ENCODE measurements at regions not wholly inside any gene's neighbourhood (a gene's known extent, or its start where the extent isn't known, plus 50 kb on each side); places are given as distances from the start of the nearest gene placed in this dataset.

- no TSS peak for BruUV-seq (replicated peaks)
- no peak for DNase-seq (ENCODE audit: low read depth, low spot score)
- ChIA-PET RAD21 (ENCODE audit: low non-redundant PET in 1 of 2, low total read pairs in 2 of 2, uncharacterized antibody in 2 of 2, unreplicated experiment in 2 of 2) (no interaction called here), CTCF (no interaction called here), POLR2A (no interaction called here)
- no peaks in the 10 kb centered on the region for H3K36me3 ChIP-seq (ENCODE audit: control insufficient read depth in 1 of 2, insufficient read depth in 2 of 2, low read length in 2 of 2)
- no peaks in the 10 kb centered on the region for H4K20me1 ChIP-seq (ENCODE audit: insufficient read depth)
- H3K9me2 ChIP-seq (ENCODE audit: insufficient read depth) = no peaks in the 10 kb centered on the region
- no peaks in the 10 kb centered on the region for H3K4me1 ChIP-seq (ENCODE audit: control insufficient read depth in 1 of 2, insufficient read depth in 2 of 2, low read length in 2 of 2)
- no peak for ATAC-seq
- no peak for TF ChIP-seq ATF3 (IDR thresholded peaks at IDR 0.05)
- no peak for TF ChIP-seq ELF1 (IDR thresholded peaks at IDR 0.05; ENCODE audit: borderline replicate concordance, low read depth)
- no peak for TF ChIP-seq EZH2phosphoT487 (IDR thresholded peaks at IDR 0.05; ENCODE audit: borderline replicate concordance)
- no peak for TF ChIP-seq CBX3 (IDR thresholded peaks at IDR 0.05; ENCODE audit: low read depth)
- no peak for TF ChIP-seq REST (IDR thresholded peaks at IDR 0.05; ENCODE audit: low read depth)
- TF ChIP-seq TCF7L2 (IDR thresholded peaks at IDR 0.05; ENCODE audit: borderline replicate concordance, extremely low read depth, insufficient read depth, insufficient read length) = no peak
- no peak for TF ChIP-seq SRF (IDR thresholded peaks at IDR 0.05; ENCODE audit: low read depth)
- TF ChIP-seq FOSL1 (IDR thresholded peaks at IDR 0.05; ENCODE audit: low read depth) = no peak
- TF ChIP-seq JUND (IDR thresholded peaks at IDR 0.05) = no peak
- TF ChIP-seq SP1 (IDR thresholded peaks at IDR 0.05; ENCODE audit: low read depth) = no peak
- no peak for TF ChIP-seq ZBTB33 (IDR thresholded peaks at IDR 0.05; ENCODE audit: extremely low read depth, insufficient replicate concordance, low read length)
- TF ChIP-seq MAX (IDR thresholded peaks at IDR 0.05) = no peak
- no peak for TF ChIP-seq POLR2AphosphoS5 (IDR thresholded peaks at IDR 0.05; ENCODE audit: low read depth, low read length)
- no peak for TF ChIP-seq RAD21 (IDR thresholded peaks at IDR 0.05; ENCODE audit: low read depth)
- TF ChIP-seq ZNF274 (IDR thresholded peaks at IDR 0.05; ENCODE audit: low read depth, low read length) = no peak
- no peak for TF ChIP-seq CEBPB (IDR thresholded peaks at IDR 0.05; ENCODE audit: low read depth)
- no peak for TF ChIP-seq EGR1 (IDR thresholded peaks at IDR 0.05; ENCODE audit: low read depth)
- TF ChIP-seq YY1 (IDR thresholded peaks at IDR 0.05; ENCODE audit: extremely low read depth, insufficient replicate concordance, low read depth, low read length) = no peak
- TF ChIP-seq ZFX (IDR thresholded peaks at IDR 0.05) = no peak
- TF ChIP-seq EZH2 (IDR thresholded peaks at IDR 0.05) = no peak; the same call in 1 of the 2 replicates
- intact Hi-C loops (cut with micrococcal nuclease) = no loop called here
- H3K4me2 ChIP-seq (ENCODE audit: low read length) = no peak overlapping the region
- no peak overlapping the region for H3K27ac ChIP-seq (ENCODE audit: low read depth, low read length)
- H3K9ac ChIP-seq (ENCODE audit: low read length) = no peak overlapping the region
- no peaks in the 10 kb centered on the region for H3K79me2 ChIP-seq (ENCODE audit: insufficient read depth, low read length)
- H3K9me3 ChIP-seq (ENCODE audit: control insufficient read depth in 1 of 2, insufficient read depth in 1 of 2, low read depth in 1 of 2, low read length in 2 of 2) = no peaks in the 10 kb centered on the region
- no peak overlapping the region for H3K4me3 ChIP-seq (replicated peaks in 1 of 2; ENCODE audit: low read depth in 1 of 2, low read length in 2 of 2)
- H2AFZ ChIP-seq (ENCODE audit: low read depth, low read length, poor library complexity, severe bottlenecking) = no peak overlapping the region
- H3K27me3 ChIP-seq (ENCODE audit: insufficient read depth, low read length) = 0 out of 2 replicates have a peak, but pooled peaks cover 12% of the 10 kb centered on the region
Observed at GRCh38 chr2:2782007-2782406, 450.9 kb upstream of the MYT1L start.

Data from HCT116 (cell line).